22Rv1 (cell line): ENCODE measurements at regions not wholly inside any gene's neighbourhood (a gene's known extent, or its start where the extent isn't known, plus 50 kb on each side); places are given as distances from the start of the nearest gene placed in this dataset.

Source experiments
- CTCF ChIP-seq: fragments of 450-650 bp; IDR thresholded peaks from 2 replicates; pipeline ENCODE4 v1.5.1; 2017; ENCODE audit warnings: mild to moderate bottlenecking
- ZFX ChIP-seq: fragments of 450-650 bp; IDR thresholded peaks from 2 replicates; pipeline ENCODE4 v1.6.1; 2017; ENCODE audit warnings: antibody characterized with exemption, borderline replicate concordance

DNA sequence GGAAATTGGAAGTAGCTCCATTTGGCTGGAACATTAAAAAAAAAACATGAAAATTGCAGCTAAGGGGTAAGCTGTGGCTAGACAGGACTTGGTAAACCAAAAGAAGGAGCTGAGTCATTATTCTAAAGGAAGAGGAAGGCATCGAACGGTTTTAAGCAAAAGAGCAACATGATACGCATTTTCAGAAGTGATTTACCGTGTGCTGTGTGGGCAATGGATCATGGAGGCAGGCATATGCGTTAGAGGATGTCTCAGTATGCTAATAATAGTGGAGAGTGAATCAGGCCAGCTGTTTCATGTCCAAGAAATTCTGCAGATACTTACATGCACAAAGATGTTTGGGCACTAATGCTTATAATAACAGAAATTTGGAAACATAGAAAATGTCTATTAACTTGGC lies 409.1 kb upstream of the ATP11B start:
- TF ChIP-seq CTCF (no peak), ZFX (no peak)
